SK-N-SH (cell line): ENCODE measurements at regions not wholly inside any gene's neighbourhood (a gene's known extent, or its start where the extent isn't known, plus 50 kb on each side); places are given as distances from the start of the nearest gene placed in this dataset.

Experiments
- small RNA-seq, 7 experiments: library from RNA; depleted of rRNA; stranded (forward); fragments of <200 nt; gene quantifications; one replicate each; pipeline ENCODE3, GENCODE V24; 2012

Small RNA genes lying in the stretch of these regions (small RNA-seq; reads per million reads assigned to genes)
- 0 to 11.9 (median 0) reads per million in 7 experiments for gene MIR466
- 0 reads per million in 7 experiments for gene RNA5SP127
